Activated CD4-positive, CD25-positive, alpha-beta regulatory T cell treated with anti-CD3 and anti-CD28 coated beads, Interleukin-2, amount 50 U/mL, for 72 hours (primary cell): ENCODE measurements at regions not wholly inside any gene's neighbourhood (a gene's known extent, or its start where the extent isn't known, plus 50 kb on each side); places are given as distances from the start of the nearest gene placed in this dataset.

Experiments used
- DNase-seq: peaks from one replicate; pipeline ENCODE4 v3.0.0; 2021

DNA sequence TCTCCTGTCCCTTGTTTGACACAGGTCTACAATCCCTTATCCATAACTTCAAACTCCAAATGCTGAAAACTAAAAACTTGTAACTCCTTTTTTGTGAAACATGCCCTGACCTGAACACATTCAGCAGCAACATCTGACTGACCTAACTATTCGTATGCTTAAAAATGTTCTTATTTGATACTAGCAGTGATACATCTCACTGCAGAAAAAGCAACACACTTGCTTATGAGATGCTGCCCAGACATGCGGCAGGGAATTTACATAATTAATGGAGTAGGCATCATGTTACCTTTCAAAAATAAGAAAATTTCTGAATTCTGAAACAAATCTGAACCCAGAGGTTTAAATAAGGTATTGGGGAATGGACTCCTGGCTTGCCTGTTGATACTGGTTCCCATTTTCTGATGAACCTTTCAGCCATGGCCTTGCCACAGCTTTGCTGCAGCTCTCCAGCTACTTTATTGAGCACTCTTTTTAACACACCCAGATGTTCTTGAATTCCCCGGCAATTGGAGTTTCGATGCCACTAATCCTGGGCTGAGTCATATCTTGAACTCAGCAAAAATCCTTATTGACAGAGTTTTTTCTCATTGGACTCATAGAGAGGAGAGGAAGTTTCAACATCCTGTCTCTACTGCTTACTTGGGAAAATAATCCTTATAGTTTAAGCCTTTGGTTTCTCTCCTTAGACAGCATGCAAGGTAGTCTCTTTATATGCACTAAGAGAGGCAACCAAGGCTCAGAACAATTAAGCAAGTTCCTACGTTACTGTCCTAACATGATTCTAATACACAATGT lies 296.6 kb upstream of the LMCD1 start:
- DNase-seq = no peak

DNA sequence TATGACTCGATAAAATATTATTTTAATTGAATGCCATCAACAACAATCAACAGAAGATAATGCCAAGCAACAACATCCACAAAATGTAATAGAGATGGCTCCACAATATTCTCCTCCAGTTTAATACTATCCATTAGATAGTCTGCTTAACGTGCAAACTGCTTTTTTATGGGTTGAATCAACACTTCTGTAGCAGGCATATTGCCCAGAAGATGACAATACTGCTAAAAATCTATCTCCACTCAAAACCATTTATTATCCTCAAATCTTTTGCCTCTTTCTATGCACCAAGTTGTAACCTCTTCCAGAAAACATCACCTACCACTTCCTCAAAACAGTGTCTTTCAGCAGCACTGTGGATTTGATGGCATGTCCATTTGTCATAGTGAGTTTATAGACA lies 295.7 kb upstream of the LMCD1 start:
- no peak for DNase-seq

DNA sequence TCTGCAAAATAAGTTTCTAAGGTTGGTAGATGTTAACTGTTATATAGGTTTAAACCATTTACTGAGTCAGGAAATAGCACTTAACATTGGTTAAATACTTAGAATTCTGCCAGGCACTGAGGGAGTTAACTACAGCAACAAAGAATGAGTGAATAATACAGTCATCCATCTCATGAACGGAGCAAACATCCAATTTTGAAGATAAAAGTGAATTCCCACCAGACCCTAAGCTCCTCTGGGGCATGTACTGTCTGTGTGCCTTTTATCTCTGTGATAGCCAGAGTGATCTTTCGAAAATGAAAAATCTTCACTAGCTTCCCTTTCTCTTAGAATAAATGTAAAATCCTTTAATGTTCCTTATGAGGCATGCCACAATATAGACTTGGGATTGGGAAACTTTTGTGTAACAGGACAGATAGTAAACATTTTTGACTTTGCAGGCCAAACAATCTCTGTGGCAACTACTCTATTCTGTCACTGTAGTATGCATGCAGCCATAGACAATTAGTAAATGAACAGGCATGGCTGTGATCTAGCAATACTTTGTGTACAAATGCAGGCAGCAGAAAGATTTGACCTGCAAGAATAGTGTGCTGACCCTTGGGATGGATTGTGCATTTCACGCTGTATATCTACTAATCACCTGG lies 294.5 kb upstream of the LMCD1 start:
- DNase-seq = no peak

DNA sequence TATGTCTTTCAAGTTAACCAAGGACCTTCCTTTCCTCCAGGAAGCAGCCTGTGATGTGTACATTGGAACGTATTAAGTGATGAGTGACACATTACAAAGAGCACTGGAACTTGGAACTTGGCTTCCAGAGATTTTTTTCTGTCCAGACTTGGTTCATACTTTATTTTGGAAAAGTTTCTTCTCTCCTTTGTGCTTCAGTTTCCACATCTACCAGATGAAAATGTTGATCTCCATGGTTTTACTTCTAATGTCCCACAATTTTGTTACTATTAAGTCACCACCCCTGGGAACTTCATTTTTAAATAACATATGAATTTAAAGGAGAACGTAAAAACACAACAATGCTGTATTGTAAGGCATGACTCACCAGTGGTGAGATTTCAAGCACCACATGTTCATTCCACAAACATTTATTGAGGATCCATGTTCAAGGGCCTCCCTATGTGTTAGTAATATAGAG lies 290.7 kb upstream of the LMCD1 start:
- DNase-seq = no peak

DNA sequence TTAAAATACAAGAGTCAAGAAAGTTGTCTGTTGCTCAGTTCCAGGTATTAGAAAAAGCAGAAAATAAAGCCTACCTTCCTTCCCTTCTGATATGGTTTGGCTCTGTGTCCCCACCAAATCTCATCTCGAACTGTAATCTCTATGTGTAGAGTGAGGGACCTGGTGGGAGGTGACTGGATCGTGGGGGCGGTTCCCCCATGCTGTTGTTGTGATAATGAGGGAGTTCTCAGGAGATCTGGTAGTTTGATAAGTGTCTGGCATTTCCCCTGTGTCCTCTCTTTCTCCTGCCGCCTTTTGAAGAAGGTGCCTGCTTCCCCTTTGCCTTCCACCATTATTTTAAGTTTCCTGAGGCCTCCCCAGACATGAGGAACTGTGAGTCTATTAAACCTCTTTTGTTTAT lies 288.8 kb upstream of the LMCD1 start:
- DNase-seq = no peak

DNA sequence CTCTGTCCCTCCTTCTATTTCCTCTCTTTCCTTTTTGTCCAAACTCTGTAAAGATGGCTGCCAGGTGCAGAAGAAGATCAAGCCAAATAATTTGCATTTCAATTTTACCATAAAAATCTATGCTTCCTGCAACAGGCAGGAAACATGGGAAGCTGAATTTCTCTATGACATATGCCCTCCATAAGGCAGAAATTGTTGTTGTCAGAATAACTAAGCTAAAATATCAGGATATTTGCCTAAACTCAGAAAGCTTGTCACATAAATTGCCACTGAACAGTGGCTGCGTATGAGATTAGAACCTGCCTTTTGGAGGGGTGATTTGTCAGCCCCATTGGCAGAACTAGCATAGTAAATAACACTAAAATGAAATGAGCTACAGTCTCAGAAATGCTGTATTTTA lies 288.3 kb upstream of the LMCD1 start:
- no peak for DNase-seq

DNA sequence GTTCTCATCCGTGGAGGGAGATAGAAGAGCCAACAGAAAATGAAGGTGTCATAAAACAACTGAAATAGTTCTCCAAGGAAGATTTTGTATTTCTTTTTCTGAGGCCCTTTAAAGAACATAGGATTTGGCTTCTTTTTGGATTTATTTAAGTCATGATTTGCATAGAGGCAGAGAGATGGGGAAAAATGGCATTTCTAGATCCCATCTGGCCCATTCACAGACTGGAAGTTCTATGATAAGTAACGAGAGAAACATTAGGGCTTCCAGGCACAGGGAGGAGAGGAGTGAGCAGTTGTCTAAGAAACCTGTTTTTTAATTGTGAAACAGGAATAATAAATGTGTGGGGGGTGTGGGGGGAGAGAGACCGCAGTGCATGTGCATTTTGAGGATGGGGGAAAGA lies 285.8 kb upstream of the LMCD1 start:
- no peak for DNase-seq

DNA sequence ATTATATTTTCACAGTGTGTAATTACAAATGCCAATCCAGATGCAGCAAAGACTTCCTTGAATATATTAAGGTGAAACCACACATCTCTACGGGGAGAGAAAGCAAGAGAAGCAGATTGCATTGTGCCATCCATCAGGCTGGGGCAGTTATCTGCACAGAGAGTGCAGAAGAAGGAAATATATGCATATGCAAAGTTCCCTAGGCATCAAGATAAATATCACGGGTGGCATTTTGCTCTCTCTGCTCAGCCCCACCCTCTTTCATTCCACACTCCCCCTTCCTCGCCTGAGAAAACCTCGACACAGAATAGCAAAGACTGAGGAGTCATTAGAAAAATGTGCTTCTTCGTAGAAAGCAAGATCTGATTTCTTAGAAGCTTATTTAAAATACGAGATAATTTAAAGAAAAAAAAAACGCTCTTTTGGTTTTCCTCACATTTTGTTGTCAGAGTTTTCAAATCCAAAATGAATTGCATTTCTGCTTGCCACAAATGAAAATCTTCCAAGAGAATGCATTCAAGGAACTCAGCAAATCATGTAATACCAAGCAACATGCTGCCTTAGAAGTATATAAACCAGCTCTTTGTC lies 283.2 kb upstream of the LMCD1 start:
- DNase-seq = no peak

DNA sequence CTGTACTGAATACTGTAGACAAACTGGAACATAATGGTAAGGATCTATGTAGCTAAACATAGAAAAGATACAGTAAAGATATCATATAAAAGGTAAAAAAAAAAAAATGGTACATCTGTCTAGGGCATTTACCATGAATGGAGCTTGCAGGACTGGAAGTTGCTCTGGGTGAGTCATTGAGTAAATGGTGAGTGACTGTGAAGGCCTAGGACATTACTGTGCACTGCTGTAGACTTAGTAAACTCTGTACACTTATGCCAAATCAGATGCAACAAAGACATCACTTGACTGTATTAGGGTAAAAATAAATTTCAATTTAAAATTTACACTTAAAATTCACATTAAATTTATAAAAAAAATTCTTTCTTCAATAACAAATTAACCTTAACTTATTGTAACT lies 281.3 kb upstream of the LMCD1 start:
- no peak for DNase-seq

DNA sequence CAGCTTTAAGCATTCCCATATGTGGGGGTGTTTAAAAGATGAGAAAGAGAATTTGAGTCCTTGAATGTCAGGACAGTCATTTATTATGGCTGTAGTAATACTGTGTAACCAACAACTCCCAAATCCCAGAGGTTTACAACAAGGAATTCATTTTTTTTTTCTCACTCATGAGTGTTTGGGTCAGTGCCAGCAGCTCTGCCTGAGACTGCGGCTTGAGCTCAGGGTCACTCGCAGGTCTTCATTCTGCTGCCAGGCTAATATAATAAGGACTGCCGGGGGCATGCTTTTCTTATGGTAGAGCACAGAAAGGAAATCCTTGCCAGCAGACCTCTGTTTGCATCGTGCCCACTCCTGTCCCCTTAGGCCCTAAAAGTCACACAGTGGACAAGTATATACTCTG lies 277.9 kb upstream of the LMCD1 start:
- DNase-seq = no peak

DNA sequence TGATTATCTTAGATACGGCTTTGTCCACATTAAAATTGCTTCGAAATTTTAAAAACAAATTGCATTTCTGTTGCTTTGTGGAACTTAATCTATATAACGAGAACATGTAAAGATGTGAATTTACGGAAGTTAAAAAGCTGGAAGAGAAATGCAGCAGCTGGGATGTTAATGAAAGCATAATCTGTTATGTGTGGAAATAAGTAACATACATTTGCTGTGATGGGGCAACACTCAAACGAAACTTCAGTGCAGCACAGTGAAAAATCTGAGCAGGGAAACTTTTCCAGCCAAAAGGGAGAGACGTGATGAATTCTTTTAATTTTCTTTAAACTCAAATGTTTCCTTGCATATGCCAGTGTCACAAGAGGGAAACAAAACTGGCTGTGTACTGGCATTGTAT lies 276.7 kb upstream of the LMCD1 start:
- no peak for DNase-seq

DNA sequence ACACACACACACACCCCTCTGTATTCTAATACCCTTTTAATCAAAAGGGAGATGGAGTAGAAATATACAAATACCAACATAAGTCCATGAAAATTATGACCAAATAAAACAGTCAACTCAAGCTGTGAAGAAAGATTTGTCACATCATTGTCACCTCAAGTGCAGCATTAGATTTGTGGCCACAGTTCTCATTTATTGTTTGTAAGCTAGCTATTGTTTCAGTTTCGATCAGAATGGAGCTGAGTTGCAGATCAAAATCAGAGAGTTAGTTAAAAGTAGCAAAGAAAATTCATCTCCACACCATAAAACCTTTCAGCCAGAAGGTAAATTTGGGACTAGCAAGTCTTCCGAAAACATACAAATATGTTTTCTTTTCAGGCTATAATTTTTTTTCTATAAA lies 267.7 kb upstream of the LMCD1 start:
- DNase-seq = no peak

DNA sequence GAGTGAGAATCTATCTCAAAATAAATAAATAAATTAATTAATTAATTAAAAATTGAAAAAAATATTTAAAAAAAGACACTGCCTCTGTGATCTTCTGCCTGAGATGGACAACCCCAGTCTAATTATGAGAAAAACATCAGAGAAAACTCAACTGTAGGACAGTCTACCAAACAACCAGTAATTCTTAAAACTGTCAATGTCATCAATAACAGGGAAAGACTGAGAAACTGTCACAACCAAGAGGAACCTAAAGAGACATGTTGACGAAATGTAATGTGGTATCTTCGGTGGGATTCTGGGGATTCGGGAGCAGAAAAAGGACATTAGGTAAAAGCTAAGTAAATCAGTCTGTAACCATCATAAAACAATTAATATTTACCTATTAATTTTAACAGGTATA lies 265.4 kb upstream of the LMCD1 start:
- DNase-seq = no peak

DNA sequence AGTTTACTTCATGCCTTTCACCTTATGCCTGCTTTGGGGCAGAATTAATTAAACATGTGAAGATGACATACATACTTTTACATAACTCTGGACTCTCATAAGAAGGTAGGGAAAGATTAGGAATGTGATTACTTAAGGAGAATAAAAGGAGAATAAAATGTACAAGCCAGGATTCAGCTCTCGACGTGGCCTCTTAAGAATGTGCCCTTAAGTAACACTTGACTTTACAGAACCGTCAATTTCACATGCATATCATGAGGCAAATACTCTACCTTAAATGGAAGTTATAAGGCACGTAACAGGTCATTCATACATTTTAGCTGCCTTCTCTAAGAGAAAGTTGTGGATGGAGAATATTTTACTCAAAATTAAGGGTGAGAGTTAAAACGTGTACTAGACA lies 263.7 kb upstream of the LMCD1 start:
- DNase-seq = no peak

DNA sequence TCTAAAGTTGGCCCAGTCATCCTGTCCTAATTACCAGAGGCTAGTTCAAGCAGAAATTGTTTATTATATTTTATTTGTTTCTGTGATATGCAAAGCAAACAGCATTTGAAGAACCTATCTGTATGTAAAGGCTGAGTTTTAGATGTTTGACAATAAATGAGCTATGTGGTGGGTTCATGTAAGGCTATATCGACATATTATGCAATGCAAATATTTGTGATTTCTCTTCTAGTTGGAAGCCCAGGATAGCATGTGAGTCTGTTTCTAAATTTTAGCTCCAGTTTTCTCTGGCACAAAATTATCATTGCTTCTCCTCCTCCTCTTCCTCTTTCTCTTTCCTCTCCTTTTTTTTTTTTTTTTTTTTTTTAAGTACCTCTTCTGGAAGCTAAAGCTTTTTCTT lies 263.2 kb upstream of the LMCD1 start:
- DNase-seq = no peak

DNA sequence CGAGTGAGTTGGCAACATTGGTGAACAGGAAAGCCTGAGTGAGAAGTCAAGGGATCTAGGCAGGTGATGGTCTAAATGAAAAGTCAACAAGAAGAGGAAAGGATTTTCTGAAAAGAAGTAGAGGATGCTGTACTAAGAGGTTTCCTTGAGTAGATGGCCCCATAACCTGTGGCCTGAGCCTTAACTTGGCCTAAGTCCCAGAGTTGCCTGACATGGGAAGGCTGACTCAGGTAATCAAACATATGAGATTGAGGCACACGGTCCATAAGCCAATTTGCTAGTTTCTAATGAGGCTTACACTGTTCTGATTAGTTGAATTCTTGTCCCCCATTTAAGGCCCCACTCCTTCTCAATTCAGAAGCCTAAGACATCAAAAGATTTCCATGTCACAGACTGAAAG lies 262.5 kb upstream of the LMCD1 start:
- no peak for DNase-seq

DNA sequence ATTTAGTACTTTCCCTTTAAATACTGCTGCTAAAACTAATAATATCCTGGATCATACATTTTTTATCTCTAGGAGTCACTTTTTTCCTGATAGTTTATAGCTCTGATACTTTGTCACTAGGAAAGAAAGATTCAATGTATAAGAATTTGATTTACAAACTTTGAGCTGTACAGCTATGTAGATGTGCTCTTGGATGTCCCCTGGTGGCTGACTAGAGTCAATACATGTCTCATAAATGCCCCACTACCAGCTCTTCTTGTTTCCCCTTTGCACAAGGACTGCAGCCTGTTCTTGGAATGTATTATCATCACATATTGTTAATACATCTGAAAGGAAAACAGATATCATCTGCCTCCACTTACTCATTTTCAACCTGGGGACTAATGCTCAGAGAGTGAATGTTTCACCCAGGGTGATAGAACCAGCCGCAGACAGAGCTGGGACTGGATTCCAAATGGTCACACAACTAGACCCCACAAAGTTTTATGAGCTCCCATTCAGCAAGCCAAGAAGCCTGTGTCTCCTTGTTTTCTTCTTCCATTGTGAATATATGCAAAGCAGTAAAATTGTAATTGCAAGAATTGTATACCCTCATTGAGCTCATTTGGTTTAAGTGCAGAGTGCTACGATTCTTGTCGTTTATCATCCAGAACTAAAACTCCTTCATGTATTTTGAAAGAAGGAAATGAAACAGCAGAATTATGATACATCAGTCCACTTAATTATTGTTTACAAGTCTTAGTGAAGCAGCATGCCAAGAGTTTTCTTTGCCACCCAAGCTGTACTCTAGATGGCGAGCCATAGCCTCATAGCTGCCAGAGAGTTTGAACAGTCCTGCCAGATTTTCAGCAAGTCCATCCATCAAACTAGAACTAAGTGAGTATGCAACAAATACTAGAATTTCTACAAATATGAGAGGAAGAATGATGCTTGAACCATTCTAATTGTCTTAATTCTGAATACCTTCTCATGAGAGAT lies 261.6 kb upstream of the LMCD1 start:
- no peak for DNase-seq

DNA sequence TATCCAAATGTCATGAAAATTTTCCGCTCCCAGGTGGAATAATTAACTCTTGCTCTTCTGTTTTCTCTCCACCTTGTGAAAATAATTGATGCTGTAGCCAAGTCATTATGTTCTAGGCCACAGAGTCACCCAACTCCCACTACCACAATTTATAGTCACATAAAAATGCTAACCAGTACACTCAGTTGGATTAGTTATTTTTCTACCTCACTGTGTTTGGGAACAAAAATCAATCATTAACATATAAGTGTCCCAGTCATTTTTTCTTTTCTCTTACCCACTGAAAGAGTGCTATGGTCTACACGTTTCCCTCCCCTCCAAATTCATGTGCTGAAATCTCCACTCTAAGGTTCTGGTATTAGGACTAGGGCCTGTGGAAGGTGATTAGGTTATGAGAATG lies 255.6 kb upstream of the LMCD1 start:
- DNase-seq = no peak

DNA sequence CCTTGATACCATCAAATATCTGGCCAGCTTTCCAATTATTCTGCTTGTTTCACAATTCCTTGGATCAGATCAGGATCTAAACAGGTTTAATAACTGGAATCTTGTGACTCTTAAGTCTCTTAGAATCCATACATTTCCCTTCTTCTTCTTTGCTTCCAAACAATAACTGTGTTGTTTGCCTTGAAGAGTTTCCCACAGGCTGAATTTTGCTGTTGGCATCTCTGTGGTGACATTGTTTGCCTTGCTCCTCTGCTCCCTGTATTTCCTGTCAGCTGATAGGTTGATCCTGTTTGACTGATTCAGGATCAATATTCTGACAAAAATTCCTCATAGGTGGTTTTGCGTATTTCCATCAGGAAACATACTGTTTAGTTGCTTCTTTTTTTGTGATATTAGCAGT lies 248.4 kb upstream of the LMCD1 start:
- no peak for DNase-seq

DNA sequence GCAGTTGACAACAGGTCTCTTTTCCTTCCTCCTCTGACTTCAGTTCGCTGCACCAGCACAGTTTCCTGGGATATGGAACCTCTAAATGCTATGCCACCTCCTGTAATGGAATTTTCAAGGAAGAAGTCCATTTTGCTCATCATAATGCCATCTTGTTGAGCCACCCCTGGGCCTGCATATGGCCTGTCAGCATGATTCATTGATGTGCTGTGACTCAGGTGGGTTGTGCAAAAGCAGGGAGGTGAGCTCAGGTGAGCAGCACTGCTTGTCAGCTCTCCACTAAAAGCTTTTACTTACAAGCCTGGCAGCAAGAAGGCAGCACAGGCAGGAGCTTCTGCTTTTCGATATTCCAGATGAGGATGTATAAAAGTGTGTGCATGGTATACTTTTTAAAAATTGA lies 247.1 kb upstream of the LMCD1 start:
- DNase-seq = no peak

DNA sequence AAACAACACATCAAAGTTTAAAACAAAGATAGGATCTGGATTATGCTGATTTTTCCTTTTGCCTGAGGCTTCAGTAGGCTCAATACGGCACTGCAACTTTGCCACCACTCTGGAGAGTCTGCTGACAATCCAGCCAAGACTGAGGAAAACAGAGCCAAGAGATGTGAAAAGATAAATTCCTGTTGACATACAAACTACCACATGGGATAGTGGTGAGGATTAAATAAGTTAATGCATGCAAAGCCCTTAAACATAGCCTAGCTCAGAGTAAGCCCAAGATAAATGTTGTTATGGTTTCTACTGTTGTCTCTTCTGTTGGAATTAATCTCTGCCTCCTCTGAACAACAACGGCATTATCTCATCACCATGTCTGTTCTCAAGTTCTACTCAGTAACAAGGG lies 245.9 kb upstream of the LMCD1 start:
- DNase-seq = no peak

DNA sequence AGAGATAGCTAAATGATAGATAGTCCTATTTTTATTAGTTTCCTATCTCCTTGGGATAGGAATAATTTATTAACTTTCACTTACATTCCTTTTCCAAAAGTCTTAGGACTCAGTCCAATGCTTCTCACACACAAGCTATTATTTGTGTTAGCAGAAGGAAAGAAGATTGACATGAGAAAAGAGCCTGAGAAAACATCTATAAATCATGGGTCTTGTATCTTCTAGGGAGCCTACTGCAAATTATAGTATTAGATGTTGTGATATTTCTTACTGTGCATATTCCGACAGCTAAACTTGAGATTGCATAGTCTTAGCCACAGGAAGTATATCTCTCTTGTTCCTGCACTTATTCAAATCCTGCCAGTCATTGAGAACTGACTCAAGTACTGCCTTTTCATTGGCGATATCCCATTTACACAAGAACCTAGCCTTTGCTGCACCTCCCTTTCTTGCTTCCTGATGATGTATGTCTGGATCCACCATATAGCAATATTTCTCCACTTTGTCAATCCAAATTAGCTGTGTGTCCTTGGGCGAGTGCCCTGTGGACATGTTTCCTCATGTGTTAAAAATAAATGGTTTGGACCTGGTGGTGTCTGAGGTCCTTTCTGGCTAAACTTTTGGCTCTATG lies 245.1 kb upstream of the LMCD1 start:
- no peak for DNase-seq

DNA sequence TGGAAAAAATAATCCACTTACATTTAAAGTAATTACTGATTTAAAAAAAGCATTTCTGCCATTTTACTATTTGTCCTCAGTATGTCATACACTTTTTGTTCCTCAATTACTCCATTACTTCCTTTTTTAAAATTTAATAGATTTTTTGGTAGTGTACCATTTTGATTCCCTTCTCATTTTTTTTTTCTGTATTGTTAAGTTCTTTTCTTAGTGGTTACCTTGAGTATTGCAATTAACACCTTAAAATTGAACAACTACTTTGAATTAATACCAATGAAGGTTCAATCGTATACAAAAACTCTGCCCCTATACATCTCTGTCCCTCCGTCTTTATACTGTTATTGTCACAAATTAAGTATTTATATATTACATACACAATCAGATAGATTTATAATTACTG lies 240.6 kb upstream of the LMCD1 start:
- DNase-seq = no peak
